HEK293 (cell line): ENCODE measurements at regions not wholly inside any gene's neighbourhood (a gene's known extent, or its start where the extent isn't known, plus 50 kb on each side); places are given as distances from the start of the nearest gene placed in this dataset.
"Not testable (repeated sequence)": the region's sequence is repeated elsewhere in the genome, so short reads cannot be mapped to it uniquely, and the experiment has no call there.

Experiments used
- CTCF ChIA-PET: fragments of 350-600 bp; formaldehyde crosslinking; extraction: SDS; loops from one replicate; lab custom pipeline; 2021; ENCODE audit warnings: antibody characterized with exemption; lab: Yijun Ruan, JAX
- POLR2A ChIA-PET: fragments of 300-600 bp; formaldehyde crosslinking; extraction: SDS; loops from one replicate; lab custom pipeline; 2020; ENCODE audit warnings: antibody characterized with exemption, inconsistent platforms; lab: Yijun Ruan, JAX
- H3K27ac ChIP-seq: fragments of 200-500 bp; sonication (Bioruptor generic); 2 replicates; pipeline ENCODE4 v1.5.1; 2014; ENCODE audit warnings: low read depth, low read length, control low read depth, inconsistent platforms; ENCODE audit errors: extremely low read depth
- H3K36me3 ChIP-seq, 2 experiments: fragments of 200-500 bp in 1 of 2; sonication (Bioruptor generic) in 1 of 2; 1 replicate in 1 of 2; 2 replicates in 1 of 2; pipeline ENCODE4 v1.5.1; 2014 to 2017; ENCODE audit warnings: inconsistent platforms in 2 of 2, low read length in 2 of 2; ENCODE audit not compliant: control insufficient read depth in 2 of 2, insufficient read depth in 1 of 2
- H3K4me1 ChIP-seq: fragments of 200-500 bp; sonication (Bioruptor generic); 2 replicates; pipeline ENCODE4 v1.5.1; 2014; ENCODE audit warnings: mild to moderate bottlenecking, low read length, inconsistent platforms; ENCODE audit not compliant: control insufficient read depth, insufficient read depth
- H3K4me3 ChIP-seq: 2 replicates; pipeline ENCODE4 v1.5.1; 2011; ENCODE audit warnings: low read depth, mild to moderate bottlenecking, control low read depth, low read length, moderate library complexity
- H3K9me3 ChIP-seq: fragments of 200-500 bp; sonication (Bioruptor generic); 2 replicates; pipeline ENCODE4 v1.5.1; 2014; ENCODE audit warnings: low read depth, low read length, inconsistent platforms; ENCODE audit not compliant: control insufficient read depth, insufficient read depth
- BCL11B ChIP-seq: fragments of 450-650 bp; formaldehyde crosslinking; IDR thresholded peaks from 2 replicates; pipeline ENCODE4 v1.5.1; 2016; ENCODE audit warnings: low read depth, missing biosample characterization, missing genetic modification characterization
- KLF17 ChIP-seq: fragments of 450-650 bp; formaldehyde crosslinking; IDR thresholded peaks from 2 replicates; pipeline ENCODE4 v1.5.1; 2016; ENCODE audit warnings: missing biosample characterization, missing genetic modification characterization
- KLF9 ChIP-seq: fragments of 450-650 bp; formaldehyde crosslinking; IDR thresholded peaks from 2 replicates; pipeline ENCODE4 v1.5.1; 2016; ENCODE audit warnings: missing biosample characterization, missing genetic modification characterization, low read depth
- SCRT2 ChIP-seq: fragments of 450-650 bp; formaldehyde crosslinking; IDR thresholded peaks from 2 replicates; pipeline ENCODE4 v1.5.1; 2016; ENCODE audit warnings: missing biosample characterization, missing genetic modification characterization
- WT1 ChIP-seq: fragments of 450-650 bp; formaldehyde crosslinking; IDR thresholded peaks from 2 replicates; pipeline ENCODE4 v1.5.1; 2016; ENCODE audit warnings: missing biosample characterization, missing genetic modification characterization
- ZNF138 ChIP-seq: fragments of 450-650 bp; formaldehyde crosslinking; IDR thresholded peaks from 2 replicates; pipeline ENCODE4 v1.5.1; 2016; ENCODE audit warnings: missing biosample characterization, missing genetic modification characterization, borderline replicate concordance
- ZNF16 ChIP-seq: fragments of 450-650 bp; formaldehyde crosslinking; IDR thresholded peaks from 2 replicates; pipeline ENCODE4 v1.5.1; 2016; ENCODE audit warnings: low read depth, missing biosample characterization, missing genetic modification characterization
- ZNF223 ChIP-seq: fragments of 450-650 bp; formaldehyde crosslinking; IDR thresholded peaks from 2 replicates; pipeline ENCODE4 v1.5.1; 2016; ENCODE audit warnings: missing biosample characterization, missing genetic modification characterization
- ZNF292 ChIP-seq: fragments of 450-650 bp; formaldehyde crosslinking; IDR thresholded peaks from 2 replicates; pipeline ENCODE4 v1.5.1; 2016; ENCODE audit warnings: low read depth, missing biosample characterization, missing genetic modification characterization, borderline replicate concordance
- ZNF324 ChIP-seq: fragments of 450-650 bp; formaldehyde crosslinking; IDR thresholded peaks from 2 replicates; pipeline ENCODE4 v1.5.1; 2016; ENCODE audit warnings: missing biosample characterization, missing genetic modification characterization
- ZNF335 ChIP-seq: fragments of 450-650 bp; formaldehyde crosslinking; conservative IDR thresholded peaks from 2 replicates; pipeline ENCODE4 v1.5.1; 2016; ENCODE audit warnings: missing biosample characterization, missing genetic modification characterization
- ZNF362 ChIP-seq: fragments of 450-650 bp; formaldehyde crosslinking; IDR thresholded peaks from 2 replicates; pipeline ENCODE4 v1.5.1; 2016; ENCODE audit warnings: missing biosample characterization, missing genetic modification characterization
- ZNF366 ChIP-seq: fragments of 450-650 bp; formaldehyde crosslinking; conservative IDR thresholded peaks from 2 replicates; pipeline ENCODE4 v1.5.1; 2016; ENCODE audit warnings: missing biosample characterization, missing genetic modification characterization
- ZNF404 ChIP-seq: fragments of 450-650 bp; formaldehyde crosslinking; IDR thresholded peaks from 2 replicates; pipeline ENCODE4 v1.5.1; 2017; ENCODE audit warnings: missing biosample characterization, missing genetic modification characterization
- ZNF449 ChIP-seq: fragments of 450-650 bp; formaldehyde crosslinking; IDR thresholded peaks from 2 replicates; pipeline ENCODE4 v1.5.1; 2017; ENCODE audit warnings: missing biosample characterization, mild to moderate bottlenecking, missing genetic modification characterization, moderate library complexity
- ZNF623 ChIP-seq: fragments of 450-650 bp; formaldehyde crosslinking; IDR thresholded peaks from 2 replicates; pipeline ENCODE4 v1.5.1; 2016; ENCODE audit warnings: missing biosample characterization, missing genetic modification characterization
- ZNF654 ChIP-seq: fragments of 450-650 bp; formaldehyde crosslinking; IDR thresholded peaks from 2 replicates; pipeline ENCODE4 v1.5.1; 2016; ENCODE audit warnings: low read depth, missing biosample characterization, missing genetic modification characterization
- ZNF677 ChIP-seq: fragments of 450-650 bp; IDR thresholded peaks from 2 replicates; pipeline ENCODE4 v1.5.0; 2018; ENCODE audit warnings: missing biosample characterization, mild to moderate bottlenecking, missing genetic modification characterization, moderate library complexity
- ZNF692 ChIP-seq: fragments of 450-650 bp; formaldehyde crosslinking; IDR thresholded peaks from 2 replicates; pipeline ENCODE4 v1.5.1; 2016; ENCODE audit warnings: missing biosample characterization, missing genetic modification characterization
- ZNF792 ChIP-seq: fragments of 450-650 bp; formaldehyde crosslinking; IDR thresholded peaks from 2 replicates; pipeline ENCODE4 v1.5.1; 2016; ENCODE audit warnings: missing biosample characterization, missing genetic modification characterization
- ZSCAN23 ChIP-seq: fragments of 450-650 bp; formaldehyde crosslinking; IDR thresholded peaks from 2 replicates; pipeline ENCODE4 v1.5.1; 2016; ENCODE audit warnings: missing biosample characterization, missing genetic modification characterization
- ZSCAN4 ChIP-seq: fragments of 450-650 bp; formaldehyde crosslinking; IDR thresholded peaks from 2 replicates; pipeline ENCODE4 v1.5.1; 2017; ENCODE audit warnings: missing biosample characterization, missing genetic modification characterization

GRCh38 chr12:74021937-74022336 is 515.7 kb upstream of the ATXN7L3B start (continued):
- TF ChIP-seq ZSCAN4 (no peak), ZNF654 (peak; percentile 41)

- ChIA-PET CTCF (no interaction called here), POLR2A (no interaction called here)
- TF ChIP-seq ZSCAN23 (no peak), ZNF792 (tag by site-specific recombination) (no peak), ZNF362 (tag by site-specific recombination) (no peak), ZNF623 (tag by site-specific recombination) (no peak), ZNF366 (tag by site-specific recombination) (no peak), KLF17 (tag by site-specific recombination) (no peak), ZNF677 (tag by site-specific recombination) (no peak), ZNF223 (no peak), ZNF324 (no peak), ZNF138 (tag by site-specific recombination) (no peak), WT1 (no peak), ZNF335 (no peak), ZNF16 (tag by site-specific recombination) (no peak), SCRT2 (tag by site-specific recombination) (no peak)
- H3K36me3 ChIP-seq: no peaks in the 10 kb centered on the region
- no peak overlapping the region for H3K4me3 ChIP-seq
- H3K27ac ChIP-seq: no peak overlapping the region
- no peaks in the 10 kb centered on the region for H3K9me3 ChIP-seq
- H3K4me1 ChIP-seq: no peaks in the 10 kb centered on the region
Measured at GRCh38 chr12:74031045-74031444, 506.6 kb upstream of the ATXN7L3B start.

- POLR2A ChIA-PET: no interaction called here
- Histone ChIP-seq H3K9me3 (no peaks in the 10 kb centered on the region), H3K4me3 (no peak overlapping the region), H3K27ac (no peak overlapping the region), H3K4me1 (no peaks in the 10 kb centered on the region), H3K36me3 (no peaks in the 10 kb centered on the region)
- TF ChIP-seq ZNF292 (no peak), KLF9 (tag by site-specific recombination) (no peak), ZNF692 (tag by site-specific recombination) (no peak), ZNF404 (no peak), BCL11B (tag by site-specific recombination) (no peak), ZNF449 (tag by site-specific recombination) (no peak)
- CTCF ChIA-PET: interaction anchor here (0.6 kb wide), 1 partner anchor 201 kb away, joined by 4 read pairs; no protein-coding TSS in a partner anchor
Measured at GRCh38 chr12:74033531-74033930, 504.1 kb upstream of the ATXN7L3B start.

- POLR2A ChIA-PET, CTCF ChIA-PET, H3K27ac ChIP-seq, H3K9me3 ChIP-seq, H3K36me3 ChIP-seq, H3K4me1 ChIP-seq, H3K4me3 ChIP-seq: not testable (repeated sequence)
Measured at GRCh38 chr12:74039138-74039537, 498.5 kb upstream of the ATXN7L3B start.
